SIG-M5 (cell line): ENCODE measurements at regions not wholly inside any gene's neighbourhood (a gene's known extent, or its start where the extent isn't known, plus 50 kb on each side); places are given as distances from the start of the nearest gene placed in this dataset.
"Not testable (repeated sequence)": the region's sequence is repeated elsewhere in the genome, so short reads cannot be mapped to it uniquely, and the experiment has no call there.

Experiments used
- DNase-seq: peaks from one replicate; lab custom pipeline; 2025; lab: John Stamatoyannopoulos, UW

DNA sequence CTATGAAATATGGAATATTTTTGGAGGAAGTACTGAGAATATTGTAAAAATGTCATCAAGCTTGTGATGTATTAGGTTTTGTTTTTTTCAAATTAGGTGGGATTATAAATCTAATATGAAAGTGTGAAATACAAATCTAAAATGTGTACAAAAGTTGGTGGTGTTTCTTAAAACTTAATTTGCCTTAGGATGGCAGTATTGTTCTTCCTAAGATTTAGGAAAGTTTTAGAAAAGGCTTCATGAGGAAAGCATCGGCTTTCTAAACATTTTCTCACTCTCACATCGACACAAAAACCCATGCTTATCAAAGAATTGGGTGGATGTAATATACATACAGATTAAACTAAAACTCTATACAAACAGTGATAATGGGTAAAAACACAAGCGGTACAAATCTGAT lies 972.0 kb upstream of the PCDH20 start:
- DNase-seq, result no peak

DNA sequence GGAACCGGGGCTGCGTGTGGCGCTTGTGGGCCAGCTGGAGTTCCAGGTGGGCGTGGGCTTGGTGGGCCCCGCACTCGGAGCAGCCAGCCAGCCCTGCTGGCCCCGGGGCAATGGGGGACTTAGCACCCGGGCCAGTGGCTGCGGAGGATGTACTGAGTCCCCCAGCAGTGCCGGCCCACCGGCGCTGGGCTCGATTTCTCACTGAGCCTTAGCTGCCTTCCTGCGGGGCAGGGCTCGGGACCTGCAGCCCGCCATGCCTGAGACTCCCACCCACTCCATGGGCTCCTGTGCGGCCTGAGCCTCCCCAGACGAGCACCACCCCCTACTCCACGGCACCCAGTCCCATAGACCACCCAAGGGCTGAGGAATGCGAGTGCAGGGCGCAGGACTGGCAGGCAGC lies 963.6 kb upstream of the PCDH20 start:
- DNase-seq, result not testable (repeated sequence)

DNA sequence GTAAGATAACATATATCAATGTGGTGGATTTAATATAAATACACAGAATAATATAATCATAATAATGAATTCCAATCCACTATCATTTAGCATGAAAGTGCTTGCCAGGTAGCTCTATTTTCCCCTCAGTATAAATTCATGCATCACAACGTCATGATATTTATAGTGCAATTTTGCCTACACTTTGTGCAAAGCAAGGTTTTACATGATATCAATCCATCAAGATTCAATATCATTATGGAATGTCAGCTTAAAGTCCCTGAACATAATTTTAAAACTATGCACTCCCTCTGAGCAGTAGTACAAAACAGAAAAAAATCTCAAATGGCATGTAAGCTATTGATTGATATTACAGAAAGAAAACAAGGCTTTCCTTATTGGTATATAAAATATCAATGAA lies 962.2 kb upstream of the PCDH20 start:
- DNase-seq, result no peak

DNA sequence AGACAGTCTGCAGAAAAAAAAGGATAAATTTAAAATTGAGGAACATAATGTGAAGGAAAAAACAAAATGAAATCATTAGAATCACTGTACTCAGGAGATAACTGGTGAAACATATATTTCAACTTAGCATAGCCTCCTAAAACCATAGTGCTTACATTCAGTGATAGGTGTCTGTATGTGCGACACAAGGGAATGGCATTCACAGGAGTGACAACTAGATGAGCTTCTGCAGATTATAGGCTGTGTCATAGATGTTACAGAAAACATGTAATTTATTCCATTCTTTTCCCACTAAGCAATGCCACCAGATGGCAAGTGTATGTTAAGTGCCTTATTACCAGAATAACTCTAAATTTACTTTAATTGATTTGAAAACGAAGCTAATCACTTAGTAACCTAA lies 960.0 kb upstream of the PCDH20 start:
- DNase-seq, result no peak

DNA sequence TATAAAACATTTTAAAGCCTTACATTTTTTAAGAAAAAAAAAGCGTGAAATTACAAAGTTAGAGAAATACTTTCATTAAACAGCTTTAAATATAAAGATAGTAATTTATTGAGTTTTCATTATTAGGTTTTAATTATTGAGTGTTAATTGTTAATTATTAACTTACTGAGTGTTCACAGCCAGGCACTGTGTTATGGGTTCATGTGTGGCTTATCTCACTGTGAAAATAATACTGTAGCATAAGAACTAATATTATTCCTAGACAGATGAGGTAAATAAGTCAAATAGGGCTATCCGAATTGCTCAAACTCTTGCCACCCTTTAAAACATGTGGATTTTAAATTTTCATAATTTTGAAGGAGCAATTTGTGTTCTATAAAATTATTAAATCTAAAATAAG lies 956.1 kb upstream of the PCDH20 start:
- no peak for DNase-seq

DNA sequence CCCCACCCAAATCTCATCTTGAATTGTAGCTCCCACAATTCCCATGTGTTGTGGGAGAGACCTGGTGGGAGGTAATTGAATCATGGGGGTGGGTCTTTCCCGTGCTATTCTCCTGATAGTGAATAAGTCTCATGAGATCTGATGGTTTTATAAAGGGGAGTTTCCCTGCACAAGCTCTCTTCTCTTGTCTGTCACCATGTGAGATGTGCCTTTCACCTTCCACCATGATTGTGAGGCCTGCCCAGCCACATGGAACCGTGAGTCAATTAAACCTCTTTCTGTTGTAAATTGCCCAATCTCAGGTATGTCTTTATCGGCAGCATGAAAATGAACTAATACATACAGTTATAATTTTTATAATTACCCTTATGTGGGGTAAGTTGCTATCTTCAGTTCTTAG lies 952.3 kb upstream of the PCDH20 start:
- DNase-seq, result not testable (repeated sequence)

DNA sequence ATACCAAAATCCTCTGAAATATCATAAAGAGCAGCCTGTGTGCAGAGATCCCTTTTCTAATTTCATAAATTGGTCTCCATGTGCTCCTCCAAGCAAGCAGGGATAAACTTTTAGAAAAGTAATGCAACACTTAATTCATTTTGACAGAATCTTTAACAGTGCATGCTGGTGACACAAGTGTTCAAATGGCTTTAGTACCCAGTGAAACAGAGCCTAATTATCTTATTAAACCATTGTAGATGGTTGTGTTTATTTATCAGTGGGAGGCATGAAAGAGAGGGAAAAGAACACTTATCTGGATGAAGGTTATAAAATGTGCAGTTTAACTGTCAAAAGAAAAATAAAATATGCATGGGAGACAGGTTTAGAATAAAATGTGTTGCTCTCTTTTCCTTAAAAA lies 945.0 kb upstream of the PCDH20 start:
- DNase-seq, result no peak

DNA sequence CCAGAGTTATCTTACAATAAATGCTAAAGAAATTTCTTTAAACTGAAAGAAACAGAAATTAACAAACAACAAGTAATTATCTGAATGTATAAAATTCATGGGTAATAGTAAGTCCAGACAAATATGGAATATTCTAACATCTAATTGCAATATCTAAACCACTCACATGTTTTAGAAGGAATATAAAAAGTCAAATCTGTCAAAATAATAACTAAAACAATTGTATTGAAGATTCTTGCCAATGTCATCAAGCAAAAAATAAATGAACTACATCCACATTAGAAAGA lies 942.9 kb upstream of the PCDH20 start:
- DNase-seq, result no peak

DNA sequence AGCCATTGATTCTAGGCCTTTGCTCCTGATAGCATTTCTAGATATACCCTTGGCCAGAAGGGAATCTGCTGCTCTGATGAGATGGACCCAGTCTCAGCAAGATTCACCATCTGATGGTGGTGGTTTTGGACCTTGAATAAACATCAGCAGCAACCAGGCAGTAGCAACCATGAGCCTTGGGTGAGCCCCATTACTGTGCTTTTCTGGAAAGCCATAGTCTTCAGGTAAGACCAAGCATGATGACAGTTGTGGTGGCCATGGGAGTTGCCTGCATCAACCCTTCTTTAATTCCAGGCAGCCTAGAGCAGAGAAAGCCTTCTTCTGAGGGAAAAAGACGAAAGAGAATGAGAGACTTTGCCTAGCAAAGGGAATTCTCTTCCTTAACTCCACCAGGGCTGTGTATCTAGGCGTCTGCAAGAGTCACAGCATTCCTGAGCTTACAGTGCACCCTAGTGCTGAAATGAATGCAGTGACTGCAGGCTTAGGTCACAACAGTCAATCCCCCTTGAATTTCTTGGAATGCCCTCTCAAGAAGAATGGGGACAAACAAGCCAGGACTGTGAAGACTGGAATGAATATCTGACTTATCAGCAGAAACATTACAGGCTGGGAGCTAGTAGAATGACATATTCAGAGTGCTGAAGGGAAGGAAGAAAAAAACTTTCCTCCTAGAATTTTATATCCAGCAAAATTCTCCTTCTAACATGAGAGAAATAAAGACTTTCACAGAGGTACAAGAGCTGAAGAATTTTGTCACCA lies 942.4 kb upstream of the PCDH20 start:
- DNase-seq, result no peak

DNA sequence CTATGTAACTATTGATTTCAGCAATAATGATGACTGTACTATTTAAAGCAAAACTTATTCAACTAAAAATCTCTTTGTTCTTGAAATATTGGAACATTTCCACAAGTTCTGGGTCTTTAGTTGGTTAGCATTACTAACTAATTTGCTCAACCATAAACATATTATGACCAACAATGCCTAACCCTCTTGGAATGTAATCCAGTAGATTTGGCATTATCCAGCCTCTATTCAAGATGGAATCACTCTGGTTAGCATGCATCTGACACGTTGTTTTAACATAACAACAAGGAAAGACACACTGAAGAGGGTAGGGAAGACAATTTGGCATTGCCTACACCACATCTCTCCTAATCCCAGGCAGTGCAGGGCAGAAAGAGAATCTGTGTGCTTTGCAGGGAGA lies 941.3 kb upstream of the PCDH20 start:
- DNase-seq, result no peak

DNA sequence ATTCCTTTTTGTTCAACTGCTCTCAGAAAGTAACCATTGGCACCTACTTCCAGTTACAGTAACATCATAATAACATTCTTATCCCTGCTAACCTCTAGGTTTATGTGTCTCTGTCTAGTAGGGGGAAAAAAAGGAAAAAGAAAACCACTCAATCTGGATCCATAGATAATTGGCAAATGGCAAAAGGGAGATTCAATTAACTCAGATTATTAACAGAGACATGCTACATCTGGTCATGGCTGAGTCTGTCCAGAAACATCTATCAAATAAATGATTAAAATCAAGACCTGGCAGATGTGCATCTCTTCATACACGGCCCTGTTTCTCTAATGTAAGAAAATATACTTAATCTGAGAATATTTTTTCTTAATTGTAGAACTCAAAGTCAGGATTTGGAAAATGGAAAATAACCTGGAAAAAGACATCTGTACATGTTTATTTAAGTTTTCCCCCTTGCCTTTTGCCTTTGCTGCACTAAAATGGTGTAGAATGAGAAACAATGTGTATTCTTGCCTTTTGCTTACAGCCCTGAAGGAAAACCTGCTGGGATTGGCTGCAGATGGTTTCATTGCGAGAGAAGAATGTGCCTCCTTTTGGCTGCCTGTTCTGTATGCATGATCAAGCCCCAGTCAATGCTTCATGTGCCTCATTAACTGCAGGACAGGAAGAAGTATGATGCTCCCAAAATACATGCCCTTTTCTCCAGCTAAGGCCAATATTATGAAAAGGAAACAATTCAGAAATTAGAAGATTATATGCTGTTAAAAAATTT lies 921.6 kb upstream of the PCDH20 start:
- DNase-seq, result no peak

DNA sequence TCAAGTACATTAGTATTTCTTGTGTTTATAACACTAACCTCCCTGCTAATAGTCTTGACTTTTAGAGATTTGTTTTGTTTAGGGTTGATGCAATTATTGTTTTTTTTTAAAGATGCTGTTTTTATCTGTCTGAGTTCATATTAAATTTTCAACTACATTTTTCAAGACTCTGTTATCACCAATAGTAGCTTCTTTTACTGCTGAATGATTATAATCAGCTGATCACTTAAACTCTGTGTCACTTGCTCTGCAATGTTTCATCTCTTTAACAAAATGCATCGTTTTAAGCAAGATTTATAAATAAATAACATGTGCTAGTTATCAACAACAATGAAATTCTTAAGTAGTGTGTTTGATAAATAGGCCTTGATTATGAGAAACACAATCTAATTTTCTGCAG lies 920.9 kb upstream of the PCDH20 start:
- DNase-seq, result no peak

DNA sequence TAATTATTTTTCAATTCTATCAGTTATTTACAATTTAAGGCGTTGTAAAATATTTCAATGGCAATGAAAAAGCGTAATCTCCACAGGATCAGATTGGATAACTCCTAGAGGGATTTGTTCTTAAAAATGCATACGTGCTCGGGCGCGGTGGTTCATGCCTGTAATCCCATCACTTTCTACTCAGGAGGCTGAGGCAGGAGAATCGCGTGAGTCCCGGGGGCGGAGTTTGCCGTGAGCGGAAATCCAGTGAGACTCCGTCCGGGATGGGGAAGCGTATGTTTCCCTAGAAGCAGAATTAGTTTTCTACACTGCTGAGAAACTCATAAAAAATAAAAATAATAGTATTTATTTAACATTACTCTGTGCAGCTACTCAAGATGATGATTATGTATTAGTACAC lies 917.8 kb upstream of the PCDH20 start:
- no peak for DNase-seq

DNA sequence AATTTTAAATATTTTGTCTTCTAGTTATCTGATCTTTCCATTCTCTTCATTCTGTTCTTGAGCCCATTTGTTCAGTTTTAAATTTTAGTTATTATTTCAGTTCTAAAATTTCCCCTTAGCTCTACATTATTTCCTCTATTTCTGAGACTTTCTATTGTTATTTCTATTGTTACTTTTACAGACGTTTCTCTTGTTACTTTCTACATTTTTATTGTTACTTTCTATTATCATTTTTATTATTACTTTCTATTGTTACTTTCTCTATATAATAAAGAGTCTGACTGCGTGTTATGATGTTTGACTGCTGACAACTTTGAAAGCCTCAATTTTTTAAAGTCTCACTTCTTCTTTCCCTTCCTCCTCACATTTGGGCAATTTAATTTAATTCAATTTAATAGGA lies 915.7 kb upstream of the PCDH20 start:
- no peak for DNase-seq

DNA sequence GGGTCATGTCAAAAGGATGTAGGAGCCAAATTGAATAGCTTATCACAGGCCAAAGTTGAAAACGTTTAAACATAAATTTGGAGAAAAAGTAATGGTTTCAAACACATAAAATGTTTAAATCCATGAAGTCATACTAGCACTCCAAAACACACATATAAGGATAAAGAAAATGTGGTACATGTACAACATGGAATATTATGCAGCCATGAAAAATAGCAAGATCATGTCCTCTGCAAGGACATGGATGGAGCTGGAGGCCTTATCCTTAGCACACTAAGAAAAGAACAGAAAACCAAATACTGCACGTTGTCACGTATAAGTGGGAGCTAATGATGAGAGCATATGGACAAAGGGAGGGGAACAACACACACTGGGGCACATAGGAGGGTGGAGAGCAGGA lies 911.7 kb upstream of the PCDH20 start:
- no peak for DNase-seq

DNA sequence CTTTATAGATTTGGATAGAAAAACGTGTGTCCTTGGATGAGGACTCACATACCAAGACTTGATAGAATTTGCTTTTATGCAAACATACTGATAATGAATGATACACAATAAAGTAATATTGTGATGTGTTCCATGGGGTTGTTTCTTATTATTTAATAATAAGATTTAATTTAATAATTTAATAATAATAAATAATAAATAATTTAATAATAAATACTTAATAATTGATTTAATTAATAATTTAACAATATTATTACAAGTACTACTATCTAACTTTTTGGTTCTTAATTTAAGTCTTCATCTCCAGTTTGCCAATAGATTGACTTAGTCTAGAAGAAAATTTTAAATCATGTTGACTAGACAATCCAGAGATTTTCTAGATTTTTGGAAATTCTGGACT lies 909.2 kb upstream of the PCDH20 start:
- no peak for DNase-seq

DNA sequence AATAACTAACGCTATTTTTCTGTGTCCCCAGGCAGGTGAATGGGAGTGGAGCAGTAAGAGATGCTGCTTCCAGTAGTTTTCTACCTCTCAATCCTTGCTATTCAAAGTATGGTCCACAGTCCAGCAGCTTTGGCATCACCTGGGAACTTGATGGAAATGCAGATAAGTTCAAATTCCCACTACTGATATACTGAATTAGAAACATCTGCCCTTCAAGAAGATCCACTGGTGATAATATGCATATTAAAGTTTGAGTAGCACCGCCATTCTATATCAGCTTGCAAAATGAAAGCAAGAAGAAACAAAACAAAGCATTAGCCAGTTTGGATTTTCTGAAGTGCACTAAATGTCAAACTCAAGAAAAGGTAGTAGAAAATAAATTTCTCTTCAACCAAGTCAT lies 906.2 kb upstream of the PCDH20 start:
- no peak for DNase-seq

DNA sequence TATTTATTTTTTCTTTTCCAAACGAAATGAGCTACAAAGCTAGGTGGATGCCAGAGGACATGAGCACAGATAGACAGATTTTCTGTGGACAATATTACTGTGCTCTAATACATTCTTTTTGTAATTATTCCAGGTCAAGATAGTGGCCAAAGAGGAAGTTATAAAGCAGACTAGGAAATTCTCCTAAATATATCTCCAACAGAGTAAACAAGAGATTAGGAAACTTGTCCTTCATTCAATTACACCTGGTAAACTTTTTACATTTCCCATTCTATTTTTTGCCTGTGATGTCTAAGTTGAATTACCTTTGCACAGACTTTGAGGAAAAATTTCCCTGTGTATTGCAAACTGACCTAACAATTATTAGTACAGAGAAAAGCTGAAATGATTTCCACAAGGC lies 905.5 kb upstream of the PCDH20 start:
- no peak for DNase-seq

DNA sequence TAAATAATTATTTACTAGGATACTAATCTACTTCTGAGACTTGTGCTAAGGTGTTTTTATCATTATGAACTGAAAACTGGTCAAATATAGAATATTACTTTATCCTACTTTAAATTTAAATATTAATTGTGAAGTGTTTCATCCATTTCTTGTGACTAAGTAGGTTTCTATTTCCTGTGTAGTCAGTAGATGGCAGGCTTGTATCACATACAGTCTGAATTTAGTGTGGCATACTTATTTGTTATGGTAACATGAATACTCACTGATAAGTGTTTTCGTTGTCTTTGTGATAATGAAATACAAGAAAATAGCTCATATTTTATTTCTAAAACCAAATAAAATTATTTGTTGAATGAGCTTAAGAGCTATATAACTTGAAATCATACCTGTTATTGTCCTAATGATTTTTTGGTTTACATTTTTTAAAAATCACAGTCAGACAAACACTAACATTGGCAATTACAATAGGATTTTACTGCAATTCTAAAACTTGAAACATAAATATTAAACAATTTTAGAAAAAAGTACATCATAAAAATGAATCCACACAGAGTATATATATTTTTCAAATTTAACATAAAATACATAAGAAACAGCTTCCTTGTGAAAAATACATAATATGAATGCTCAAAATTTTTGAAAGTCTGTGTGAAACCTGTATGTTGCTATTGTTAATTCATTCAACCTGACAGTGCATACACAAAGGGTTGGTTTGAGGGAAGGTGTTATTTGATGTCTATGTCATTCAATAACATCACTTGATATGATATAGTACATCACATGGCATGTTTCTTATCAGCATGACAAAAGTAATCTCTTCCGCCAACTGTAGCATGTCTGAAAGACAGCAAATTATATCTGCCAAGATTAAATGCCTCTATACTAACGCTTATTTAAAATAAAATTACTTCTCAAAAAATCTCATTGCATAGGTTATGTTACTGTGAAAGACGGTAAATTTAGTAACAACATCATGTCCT lies 904.8 kb upstream of the PCDH20 start:
- no peak for DNase-seq

DNA sequence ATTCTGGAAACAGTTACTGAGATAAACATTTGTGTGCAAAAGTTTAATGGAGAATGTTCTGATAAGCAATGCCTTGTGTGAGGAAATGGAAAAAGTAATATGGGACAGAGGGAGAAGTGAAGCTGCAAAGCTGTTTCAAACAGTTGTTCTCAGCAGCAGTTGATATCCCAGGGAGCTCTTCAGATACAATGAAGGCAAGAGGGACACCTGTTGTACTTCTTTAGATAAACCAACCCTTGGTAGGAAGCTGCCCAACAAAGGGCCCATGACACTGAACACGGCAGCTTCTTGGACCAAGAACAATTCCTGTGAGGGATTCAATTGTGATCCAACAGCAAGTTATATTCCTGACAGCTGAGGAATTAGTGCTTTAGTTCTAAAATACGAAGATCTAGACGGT lies 894.3 kb upstream of the PCDH20 start:
- no peak for DNase-seq

DNA sequence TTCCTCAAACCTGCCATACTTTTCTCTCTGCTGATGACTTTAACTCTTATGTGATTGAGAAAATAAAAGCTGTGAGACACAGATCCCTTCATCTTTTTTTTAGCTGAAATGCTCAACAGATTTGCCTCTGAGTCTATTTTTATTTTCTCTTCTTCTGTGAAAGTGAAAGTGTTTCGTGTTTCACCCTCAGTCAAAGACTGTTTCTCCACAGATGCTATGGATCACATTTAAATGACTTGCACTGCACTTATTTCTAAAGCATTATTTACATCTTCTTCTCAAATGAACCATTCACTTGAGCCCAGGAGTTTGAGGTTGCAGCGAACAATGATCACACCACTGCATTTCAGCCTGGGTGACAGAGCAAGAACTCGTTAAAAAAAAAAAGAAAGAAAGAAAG lies 890.1 kb upstream of the PCDH20 start:
- DNase-seq, result no peak

DNA sequence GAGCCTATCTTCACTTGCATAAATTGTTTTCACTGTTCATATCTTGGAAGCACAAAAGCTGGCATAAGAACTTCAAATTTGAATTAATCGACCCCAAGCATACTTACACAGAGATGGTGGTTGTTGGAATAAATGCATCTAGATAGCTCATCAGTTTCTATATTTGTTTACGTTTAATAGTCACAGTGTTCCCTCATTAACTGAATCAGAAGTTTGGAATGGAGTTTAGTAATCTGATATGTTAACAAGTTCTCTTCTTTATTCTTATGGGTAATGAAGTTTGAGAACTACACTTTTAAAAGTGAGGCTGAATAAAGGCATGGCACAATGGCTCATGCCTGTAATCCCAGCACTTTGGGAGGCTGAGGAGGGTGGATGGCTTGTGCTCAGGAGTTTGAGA lies 886.7 kb upstream of the PCDH20 start:
- DNase-seq, result no peak

DNA sequence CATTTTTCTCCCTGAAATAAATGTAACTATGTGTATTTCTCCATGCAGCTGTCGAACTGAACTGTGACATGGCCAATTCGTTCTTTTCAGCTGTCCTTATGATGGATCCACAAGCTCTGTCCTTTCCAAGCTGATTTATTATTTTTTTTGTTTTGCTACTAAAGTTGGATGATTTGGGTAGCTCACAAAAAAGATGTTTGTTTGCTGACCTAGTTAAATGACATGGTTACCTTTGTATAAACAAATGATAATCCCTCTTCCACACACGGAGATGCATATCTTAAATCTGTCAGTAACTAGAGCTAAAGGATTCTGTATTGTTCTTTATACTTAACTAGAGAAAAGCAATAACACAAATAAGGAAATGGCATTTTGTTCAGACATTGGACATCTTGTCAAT lies 884.3 kb upstream of the PCDH20 start:
- DNase-seq, result no peak
